ENCODE measurements at regions not wholly inside any gene's neighbourhood (a gene's known extent, or its start where the extent isn't known, plus 50 kb on each side); places are given as distances from the start of the nearest gene placed in this dataset.
A peak's percentile ranks its signal among the peaks of the same experiment; 100 is the strongest.

DNA sequence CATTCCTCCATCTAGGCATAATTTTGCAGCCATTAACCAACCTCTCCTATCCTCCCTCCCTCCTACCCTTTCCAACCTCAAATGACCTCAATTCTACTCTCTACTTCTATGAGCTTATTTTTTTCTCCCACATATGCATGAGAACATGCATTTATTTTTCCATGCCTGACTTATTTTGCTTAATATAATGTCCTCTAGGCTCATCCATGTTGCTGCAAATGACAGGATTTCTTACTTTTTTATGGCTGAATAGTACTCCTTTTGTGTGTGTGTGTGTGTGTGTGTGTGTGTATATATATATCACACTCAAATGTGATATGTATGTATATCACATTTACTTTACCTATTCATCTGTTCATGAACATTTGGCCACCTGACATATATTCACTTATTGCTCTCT lies 339.4 kb downstream of the SIPA1L2 start:
- Histone ChIP-seq H3K27ac (replicated peaks in 1 of 4) (peak overlapping the region in 2 of 4 donors; percentile 37 to 52), H3K27me3 (no peaks in the 10 kb centered on the region), H3K9me3 (no peaks in the 10 kb centered on the region), H3K4me3 (no peak overlapping the region), H3K4me1 (peaks cover 0 to 32% (median 32%) of the 10 kb centered on the region in 4 donors), H3K36me3 (no peaks in the 10 kb centered on the region)
- DNase-seq (ENCODE audit: extremely low spot score): no peak
- TF ChIP-seq POLR2AphosphoS5 (IDR thresholded peaks at IDR 0.05) (no peak), CTCF (IDR thresholded peaks at IDR 0.05) (no peak), POLR2A (IDR thresholded peaks at IDR 0.05; ENCODE audit: low read depth) (no peak), EP300 (IDR thresholded peaks at IDR 0.05) (no peak)
- intact Hi-C loops (cut with DNase I): no loop called here

GRCh38 chr1:232287676-232288569 lies 342.0 kb downstream of the SIPA1L2 start:
- intact Hi-C loops (cut with DNase I): no loop called here
- DNase-seq (ENCODE audit: extremely low spot score): no peak
- Histone ChIP-seq H3K4me3 (no peak overlapping the region), H3K36me3 (no peaks in the 10 kb centered on the region), H3K4me1 (peaks cover 0 to 32% (median 32%) of the 10 kb centered on the region in 4 donors), H3K9me3 (no peaks in the 10 kb centered on the region), H3K27ac (replicated peaks in 1 of 4) (peak overlapping the region in 3 of 4 donors; percentile 33 to 64 (median 55)), H3K27me3 (no peaks in the 10 kb centered on the region)
- TF ChIP-seq CTCF (IDR thresholded peaks at IDR 0.05) (no peak), POLR2AphosphoS5 (IDR thresholded peaks at IDR 0.05) (peak; percentile 31 to 68), POLR2A (IDR thresholded peaks at IDR 0.05; ENCODE audit: low read depth) (no peak)
- 73% methylated on average over 8 of the region's 8 CpGs for WGBS

GRCh38 chr1:232285138-232285537 lies 344.8 kb downstream of the SIPA1L2 start:
- Histone ChIP-seq H3K27me3 (no peaks in the 10 kb centered on the region), H3K27ac (replicated peaks in 1 of 4) (no peak overlapping the region), H3K36me3 (no peaks in the 10 kb centered on the region), H3K9me3 (no peaks in the 10 kb centered on the region), H3K4me3 (no peak overlapping the region), H3K4me1 (peaks cover 0 to 15% (median 12%) of the 10 kb centered on the region in 4 donors)
- TF ChIP-seq CTCF (IDR thresholded peaks at IDR 0.05) (no peak), POLR2AphosphoS5 (IDR thresholded peaks at IDR 0.05) (no peak), POLR2A (IDR thresholded peaks at IDR 0.05; ENCODE audit: low read depth) (no peak), EP300 (IDR thresholded peaks at IDR 0.05) (no peak)
- DNase-seq (ENCODE audit: extremely low spot score): no peak
- intact Hi-C loops (cut with DNase I): no loop called here
- WGBS: 91% methylated on average over 6 of the region's 6 CpGs

DNA sequence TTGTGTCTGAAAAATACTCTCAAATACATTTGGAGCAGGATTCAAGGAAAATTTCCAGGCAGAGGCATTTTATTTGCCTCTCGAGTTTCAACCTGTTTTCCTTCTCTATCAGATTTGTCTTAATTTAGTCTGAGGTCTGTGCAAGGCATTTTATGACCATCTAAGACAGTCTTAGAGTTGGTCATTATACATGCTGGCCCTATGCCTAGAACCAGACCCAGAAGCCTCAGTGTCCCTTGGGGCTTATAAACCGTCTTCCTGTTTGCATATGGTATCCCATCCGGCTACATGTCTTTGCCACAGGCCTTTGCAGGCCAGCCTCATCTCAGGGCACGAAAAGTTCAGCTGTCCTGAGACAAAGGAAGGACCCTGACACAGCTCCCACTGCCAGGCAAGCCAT lies 346.1 kb downstream of the SIPA1L2 start:
- H3K4me1 ChIP-seq: peaks cover 0 to 13% (median 11%) of the 10 kb centered on the region in 4 donors
- H3K36me3 ChIP-seq: no peaks in the 10 kb centered on the region
- H3K4me3 ChIP-seq: no peak overlapping the region
- intact Hi-C loops (cut with DNase I): no loop called here
- no peaks in the 10 kb centered on the region for H3K9me3 ChIP-seq
- WGBS: 75% methylated on average over 4 of the region's 4 CpGs
- DNase-seq (ENCODE audit: extremely low spot score): no peak
- no peak overlapping the region for H3K27ac ChIP-seq (replicated peaks in 1 of 4)
- H3K27me3 ChIP-seq: no peaks in the 10 kb centered on the region
- TF ChIP-seq POLR2A (IDR thresholded peaks at IDR 0.05; ENCODE audit: low read depth) (no peak), EP300 (IDR thresholded peaks at IDR 0.05) (no peak), POLR2AphosphoS5 (IDR thresholded peaks at IDR 0.05) (no peak)

- 86% methylated on average over 1 of the region's 1 CpG for WGBS
- Histone ChIP-seq H3K27ac (replicated peaks in 1 of 4) (no peak overlapping the region), H3K27me3 (no peaks in the 10 kb centered on the region), H3K4me3 (no peak overlapping the region), H3K4me1 (no peaks in the 10 kb centered on the region), H3K36me3 (no peaks in the 10 kb centered on the region), H3K9me3 (no peaks in the 10 kb centered on the region)
- TF ChIP-seq EP300 (IDR thresholded peaks at IDR 0.05) (no peak), POLR2AphosphoS5 (IDR thresholded peaks at IDR 0.05) (no peak), CTCF (IDR thresholded peaks at IDR 0.05) (no peak), POLR2A (IDR thresholded peaks at IDR 0.05; ENCODE audit: low read depth) (no peak)
- DNase-seq (ENCODE audit: extremely low spot score): no peak
- intact Hi-C loops (cut with DNase I): no loop called here
These were observed 347.4 kb downstream of the SIPA1L2 start for GRCh38 chr1:232282498-232282897.

Measured in esophagus muscularis mucosa (tissue), 4 donors.